AG09319 (cell line): ENCODE measurements at regions not wholly inside any gene's neighbourhood (a gene's known extent, or its start where the extent isn't known, plus 50 kb on each side); places are given as distances from the start of the nearest gene placed in this dataset.

Experiments
- DNase-seq: peaks from one replicate; pipeline ENCODE4 v3.0.0-alpha.2; 2010; ENCODE audit warnings: low read depth; ENCODE audit errors: extremely low read depth
- TF ChIP-seq, protein P1 (sequence below): IDR thresholded peaks from 2 replicates; pipeline ENCODE4 v1.5.1; 2011; ENCODE audit warnings: low read depth, mild to moderate bottlenecking, inconsistent platforms, low read length, moderate library complexity

- TF ChIP-seq, protein P1, sequence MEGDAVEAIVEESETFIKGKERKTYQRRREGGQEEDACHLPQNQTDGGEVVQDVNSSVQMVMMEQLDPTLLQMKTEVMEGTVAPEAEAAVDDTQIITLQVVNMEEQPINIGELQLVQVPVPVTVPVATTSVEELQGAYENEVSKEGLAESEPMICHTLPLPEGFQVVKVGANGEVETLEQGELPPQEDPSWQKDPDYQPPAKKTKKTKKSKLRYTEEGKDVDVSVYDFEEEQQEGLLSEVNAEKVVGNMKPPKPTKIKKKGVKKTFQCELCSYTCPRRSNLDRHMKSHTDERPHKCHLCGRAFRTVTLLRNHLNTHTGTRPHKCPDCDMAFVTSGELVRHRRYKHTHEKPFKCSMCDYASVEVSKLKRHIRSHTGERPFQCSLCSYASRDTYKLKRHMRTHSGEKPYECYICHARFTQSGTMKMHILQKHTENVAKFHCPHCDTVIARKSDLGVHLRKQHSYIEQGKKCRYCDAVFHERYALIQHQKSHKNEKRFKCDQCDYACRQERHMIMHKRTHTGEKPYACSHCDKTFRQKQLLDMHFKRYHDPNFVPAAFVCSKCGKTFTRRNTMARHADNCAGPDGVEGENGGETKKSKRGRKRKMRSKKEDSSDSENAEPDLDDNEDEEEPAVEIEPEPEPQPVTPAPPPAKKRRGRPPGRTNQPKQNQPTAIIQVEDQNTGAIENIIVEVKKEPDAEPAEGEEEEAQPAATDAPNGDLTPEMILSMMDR, result no peak
Observed at GRCh38 chr2:52749764-52750163, 1017.8 kb upstream of the CHAC2 start.

GRCh38 chr2:52745144-52745543 lies 1022.5 kb upstream of the CHAC2 start:
- no peak for DNase-seq
- TF ChIP-seq, protein P1, result no peak

More at GRCh38 chr2:52749764-52750163, 1017.8 kb upstream of the CHAC2 start:
- DNase-seq, result no peak

- TF ChIP-seq, protein P1, result no peak
Observed at GRCh38 chr2:52732849-52733395, 1034.7 kb upstream of the CHAC2 start.

DNA sequence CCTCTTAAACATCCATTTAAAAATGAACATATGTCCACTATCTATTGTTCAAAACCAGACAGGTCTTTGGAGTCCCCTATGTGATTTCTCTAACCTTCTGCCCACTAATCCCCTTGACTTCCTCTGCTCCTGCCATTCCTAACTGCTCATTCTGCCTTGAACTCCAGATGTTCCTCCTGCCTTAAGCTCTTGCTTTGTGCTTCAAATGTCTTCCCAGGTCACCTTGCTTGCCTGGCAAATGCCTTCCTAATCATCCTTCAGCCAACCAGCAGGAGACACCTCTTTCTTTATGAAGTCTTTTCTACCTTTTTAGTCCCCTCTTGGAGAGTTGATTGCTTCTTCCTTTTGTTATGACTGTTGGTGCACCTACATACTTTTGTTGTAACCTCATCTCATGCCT lies 1043.0 kb upstream of the CHAC2 start:
- TF ChIP-seq, protein P1, result no peak
- DNase-seq, result no peak

More at GRCh38 chr2:52732849-52733395, 1034.7 kb upstream of the CHAC2 start:
- DNase-seq, result no peak

DNA sequence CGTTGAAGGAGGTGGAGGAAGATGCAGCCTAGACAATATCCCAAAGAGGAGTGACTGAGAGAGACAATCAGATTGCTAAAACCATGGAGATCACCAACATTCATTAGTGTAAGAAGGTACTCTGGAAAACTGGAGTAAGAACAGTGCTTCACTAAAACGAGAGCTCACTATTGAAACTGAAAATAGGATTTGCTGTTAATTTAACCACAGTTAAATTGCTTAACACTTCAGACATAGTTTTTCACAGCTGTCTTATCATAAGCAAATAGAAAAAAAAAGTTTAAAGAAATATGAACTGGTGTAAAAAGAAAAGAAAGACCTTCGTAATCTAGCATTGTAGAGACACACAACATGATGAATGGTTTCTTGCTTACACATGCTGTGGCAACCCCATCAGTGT lies 1049.8 kb upstream of the CHAC2 start:
- TF ChIP-seq, protein P1, result no peak
- no peak for DNase-seq

DNA sequence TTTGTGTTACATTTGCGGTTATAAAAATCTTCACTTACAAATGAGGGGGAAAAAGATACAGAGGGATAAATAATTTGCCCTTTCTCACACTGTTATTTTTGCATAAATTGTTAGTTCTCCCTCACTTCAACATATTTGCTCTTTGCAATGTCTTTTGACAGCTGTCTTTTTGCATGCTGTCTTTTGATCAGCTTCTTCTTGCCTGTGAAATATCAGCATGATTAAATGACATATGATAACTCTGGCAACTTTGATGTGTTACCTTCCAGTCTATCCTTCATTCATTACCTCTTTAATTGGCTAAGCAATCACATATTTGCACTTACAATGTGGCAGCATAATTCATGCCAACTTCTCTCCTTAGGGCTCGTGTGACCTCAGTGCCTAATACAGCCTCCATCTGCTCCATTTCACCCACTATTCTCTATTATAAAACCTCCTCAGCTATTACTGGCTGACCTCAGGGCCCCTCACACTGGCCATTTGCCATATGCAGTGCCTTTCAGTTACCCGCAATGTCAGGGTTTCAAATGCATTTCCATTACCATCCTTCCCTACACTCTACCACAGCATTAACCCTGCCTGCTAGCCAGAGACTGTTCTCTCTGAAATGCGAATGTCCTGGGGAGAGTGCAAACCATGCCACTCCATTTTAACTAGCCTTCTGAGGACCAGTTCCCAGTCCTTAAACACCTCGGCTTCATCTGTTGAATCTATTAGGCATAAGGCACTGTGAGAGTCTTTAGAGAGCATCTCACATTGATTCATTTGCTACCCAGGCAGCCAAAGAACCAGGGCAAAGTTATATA lies 1056.6 kb upstream of the CHAC2 start:
- TF ChIP-seq, protein P1, result no peak
- no peak for DNase-seq

GRCh38 chr2:52704251-52704650 lies 1063.4 kb upstream of the CHAC2 start:
- no peak for DNase-seq
- TF ChIP-seq, protein P1, result no peak
